ENCODE measurements at regions not wholly inside any gene's neighbourhood (a gene's known extent, or its start where the extent isn't known, plus 50 kb on each side); places are given as distances from the start of the nearest gene placed in this dataset.

DNA sequence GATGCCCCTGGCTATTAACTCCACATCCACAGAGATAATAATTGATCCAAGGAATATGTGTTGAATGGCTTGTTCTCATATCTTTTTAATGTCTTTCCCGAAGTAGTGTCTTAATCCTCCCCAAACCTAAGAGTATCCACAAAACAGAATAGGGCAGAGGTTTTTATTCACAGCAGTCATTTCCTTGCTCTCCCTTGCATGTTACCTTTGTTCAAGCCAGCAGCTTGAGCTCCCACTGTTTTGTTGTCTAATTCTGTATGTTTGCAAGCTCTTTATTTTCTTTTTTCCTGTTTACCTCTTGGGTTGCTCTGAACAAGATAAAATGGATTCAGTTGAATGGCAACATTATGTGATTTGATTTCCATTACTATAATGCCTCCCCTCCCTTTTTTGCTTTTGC, 308.6 kb upstream of the ZP4 start:
- 31 to 72% (median 42%) methylated on average over 1 of the region's 1 CpG for WGBS, 4 donors
- intact Hi-C loops (cut with DNase I), result no loop called here
- no peak for DNase-seq
- Histone ChIP-seq H3K4me3 (no peak overlapping the region), H3K36me3 (replicated peaks in 1 of 2) (no peaks in the 10 kb centered on the region), H3K4me1 (replicated peaks in 1 of 2) (no peaks in the 10 kb centered on the region), H3K9me3 (replicated peaks in 1 of 3) (no peaks in the 10 kb centered on the region), H3K27me3 (no peaks in the 10 kb centered on the region), H3K27ac (no peak overlapping the region)
- TF ChIP-seq, protein P1, sequence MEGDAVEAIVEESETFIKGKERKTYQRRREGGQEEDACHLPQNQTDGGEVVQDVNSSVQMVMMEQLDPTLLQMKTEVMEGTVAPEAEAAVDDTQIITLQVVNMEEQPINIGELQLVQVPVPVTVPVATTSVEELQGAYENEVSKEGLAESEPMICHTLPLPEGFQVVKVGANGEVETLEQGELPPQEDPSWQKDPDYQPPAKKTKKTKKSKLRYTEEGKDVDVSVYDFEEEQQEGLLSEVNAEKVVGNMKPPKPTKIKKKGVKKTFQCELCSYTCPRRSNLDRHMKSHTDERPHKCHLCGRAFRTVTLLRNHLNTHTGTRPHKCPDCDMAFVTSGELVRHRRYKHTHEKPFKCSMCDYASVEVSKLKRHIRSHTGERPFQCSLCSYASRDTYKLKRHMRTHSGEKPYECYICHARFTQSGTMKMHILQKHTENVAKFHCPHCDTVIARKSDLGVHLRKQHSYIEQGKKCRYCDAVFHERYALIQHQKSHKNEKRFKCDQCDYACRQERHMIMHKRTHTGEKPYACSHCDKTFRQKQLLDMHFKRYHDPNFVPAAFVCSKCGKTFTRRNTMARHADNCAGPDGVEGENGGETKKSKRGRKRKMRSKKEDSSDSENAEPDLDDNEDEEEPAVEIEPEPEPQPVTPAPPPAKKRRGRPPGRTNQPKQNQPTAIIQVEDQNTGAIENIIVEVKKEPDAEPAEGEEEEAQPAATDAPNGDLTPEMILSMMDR (IDR thresholded peaks at IDR 0.05), result no peak
- TF ChIP-seq POLR2A (IDR thresholded peaks at IDR 0.05), result no peak

DNA sequence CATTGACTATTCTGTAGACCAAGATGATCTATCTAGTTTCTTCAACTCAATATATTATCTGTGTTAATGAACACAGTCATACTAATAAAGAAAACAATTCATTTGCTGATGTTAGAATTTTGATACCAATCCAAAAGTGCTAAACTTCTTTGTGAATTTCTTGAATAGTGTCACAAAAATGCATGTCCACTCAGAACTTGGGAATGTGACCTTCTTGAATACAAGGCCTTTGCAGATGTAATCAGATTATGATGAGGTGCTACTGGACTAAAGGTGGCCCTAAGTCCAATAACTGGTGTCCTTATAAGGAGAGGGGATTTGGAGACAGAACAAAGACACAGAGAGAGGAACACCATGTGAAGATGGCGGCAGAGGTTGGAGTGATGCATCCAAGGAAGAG, 305.8 kb upstream of the ZP4 start:
- H3K9me3 ChIP-seq (replicated peaks in 1 of 3), result no peaks in the 10 kb centered on the region
- no peak overlapping the region for H3K27ac ChIP-seq
- WGBS, 4 donors, result 84 to 100% (median 95%) methylated on average over 1 of the region's 1 CpG
- no peaks in the 10 kb centered on the region for H3K36me3 ChIP-seq (replicated peaks in 1 of 2)
- no peaks in the 10 kb centered on the region for H3K4me1 ChIP-seq (replicated peaks in 1 of 2)
- TF ChIP-seq POLR2A (IDR thresholded peaks at IDR 0.05), result no peak
- TF ChIP-seq, protein P1 (IDR thresholded peaks at IDR 0.05), result no peak
- no peak for DNase-seq
- H3K4me3 ChIP-seq, result no peak overlapping the region
- intact Hi-C loops (cut with DNase I), result no loop called here
- no peaks in the 10 kb centered on the region for H3K27me3 ChIP-seq

DNA sequence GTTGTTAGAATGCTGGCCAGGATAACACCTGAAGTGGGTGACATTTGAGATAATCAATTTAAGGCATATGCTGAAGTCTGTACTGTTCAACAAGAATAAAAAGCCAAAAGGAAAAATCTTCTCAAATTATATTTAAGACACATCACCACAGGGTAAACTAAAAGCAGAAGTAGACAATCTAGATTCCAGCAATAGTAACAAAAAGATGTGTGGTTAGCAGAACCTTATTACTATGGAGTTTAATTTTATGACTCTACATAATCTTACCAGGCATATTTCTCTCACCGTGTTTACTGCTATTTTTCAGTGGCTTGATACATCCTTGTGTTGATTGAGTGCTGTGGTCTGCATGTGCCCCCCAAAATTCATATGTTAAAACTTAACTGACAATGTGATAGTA, 300.4 kb upstream of the ZP4 start:
- Histone ChIP-seq H3K27me3 (no peaks in the 10 kb centered on the region), H3K27ac (no peak overlapping the region), H3K4me1 (replicated peaks in 1 of 2) (no peaks in the 10 kb centered on the region), H3K4me3 (no peak overlapping the region), H3K9me3 (replicated peaks in 1 of 3) (no peaks in the 10 kb centered on the region), H3K36me3 (replicated peaks in 1 of 2) (no peaks in the 10 kb centered on the region)
- no peak for TF ChIP-seq POLR2A (IDR thresholded peaks at IDR 0.05)
- TF ChIP-seq, protein P1 (IDR thresholded peaks at IDR 0.05), result no peak
- intact Hi-C loops (cut with DNase I), result no loop called here
- WGBS, 4 donors, result 50 to 73% (median 66%) methylated on average over 1 of the region's 1 CpG
- no peak for DNase-seq

DNA sequence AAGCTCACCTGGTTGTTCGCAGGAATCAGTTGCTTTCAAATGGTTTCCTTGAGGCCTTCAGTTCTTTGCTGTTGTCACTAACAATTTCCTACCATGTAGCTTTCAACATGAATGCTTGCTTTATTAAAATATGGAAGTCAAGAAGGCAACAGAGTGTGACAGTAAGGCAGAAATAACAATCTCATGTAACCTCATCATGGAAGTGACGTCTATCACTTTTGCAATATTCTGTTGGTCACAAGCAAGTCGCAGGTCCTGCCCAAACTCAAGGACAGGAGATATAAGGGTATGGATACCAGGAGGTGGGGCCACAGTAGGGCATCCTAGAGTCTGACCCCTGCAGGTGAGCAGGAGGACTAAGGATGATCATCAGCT, 296.8 kb upstream of the ZP4 start:
- Histone ChIP-seq H3K4me3 (no peak overlapping the region), H3K27ac (no peak overlapping the region), H3K27me3 (no peaks in the 10 kb centered on the region), H3K4me1 (replicated peaks in 1 of 2) (no peaks in the 10 kb centered on the region), H3K9me3 (replicated peaks in 1 of 3) (no peaks in the 10 kb centered on the region), H3K36me3 (replicated peaks in 1 of 2) (no peaks in the 10 kb centered on the region)
- TF ChIP-seq, protein P1 (IDR thresholded peaks at IDR 0.05), result no peak
- TF ChIP-seq POLR2A (IDR thresholded peaks at IDR 0.05), result no peak
- intact Hi-C loops (cut with DNase I), result no loop called here
- DNase-seq, result no peak
- WGBS, 4 donors, result 82 to 91% (median 91%) methylated on average over 3 of the region's 3 CpGs

All from adrenal gland (tissue), 9 donors.